ENCODE measurements at regions not wholly inside any gene's neighbourhood (a gene's known extent, or its start where the extent isn't known, plus 50 kb on each side); places are given as distances from the start of the nearest gene placed in this dataset.
"Not testable (repeated sequence)": the region's sequence is repeated elsewhere in the genome, so short reads cannot be mapped to it uniquely, and the experiment has no call there.

- no peaks in the 10 kb centered on the region for H3K4me1 ChIP-seq (ENCODE audit: control insufficient read depth, extremely low read depth, insufficient read depth, low read length)
- H3K79me2 ChIP-seq (ENCODE audit: control insufficient read depth, insufficient read depth, low read length): no peaks in the 10 kb centered on the region
- no peak overlapping the region for H3K4me3 ChIP-seq (replicated peaks in 1 of 4; ENCODE audit: control extremely low read depth in 1 of 4, insufficient read depth in 1 of 4, low read depth in 3 of 4, low read length in 4 of 4)
- H4K20me1 ChIP-seq (ENCODE audit: control insufficient read depth, extremely low read depth, insufficient read depth, low read length): no peaks in the 10 kb centered on the region
- H3K9me3 ChIP-seq (ENCODE audit: control insufficient read depth, insufficient read depth, low read depth, low read length): no peaks in the 10 kb centered on the region
- H3K36me3 ChIP-seq (ENCODE audit: control insufficient read depth, insufficient read depth, low read length): no peaks in the 10 kb centered on the region
- no peak overlapping the region for H3K4me2 ChIP-seq (ENCODE audit: extremely low read depth, insufficient read depth, low read length)
- no peak overlapping the region for H3K9ac ChIP-seq (ENCODE audit: insufficient read depth, low read length)
- no peak overlapping the region for H3K27ac ChIP-seq (ENCODE audit: insufficient read depth, low read length)
- no peaks in the 10 kb centered on the region for H3K27me3 ChIP-seq (ENCODE audit: control insufficient read depth, insufficient read depth, low read length)
- no peak overlapping the region for H2AFZ ChIP-seq (ENCODE audit: low read length)
- peak; percentile 74 to 88 for DNase-seq (ENCODE audit: low read depth in 2 of 2)
- no peak for TF ChIP-seq EZH2 (IDR thresholded peaks at IDR 0.05; ENCODE audit: low read length, missing control alignments)
- TF ChIP-seq CTCF (conservative IDR thresholded peaks at IDR 0.05 in 1 of 2, IDR thresholded peaks at IDR 0.05 in 1 of 2; ENCODE audit: low read depth in 1 of 2, low read length in 2 of 2): no peak
Measured at GRCh38 chr1:214864896-214865688, 217.4 kb upstream of the KCNK2 start.

- not testable (repeated sequence) for H3K36me3 ChIP-seq (ENCODE audit: control insufficient read depth, insufficient read depth, low read length); H4K20me1 ChIP-seq (ENCODE audit: control insufficient read depth, extremely low read depth, insufficient read depth, low read length); DNase-seq (ENCODE audit: low read depth in 2 of 2); H3K9me3 ChIP-seq (ENCODE audit: control insufficient read depth, insufficient read depth, low read depth, low read length); H3K4me3 ChIP-seq (replicated peaks in 1 of 4; ENCODE audit: control extremely low read depth in 1 of 4, insufficient read depth in 1 of 4, low read depth in 3 of 4, low read length in 4 of 4); H3K27ac ChIP-seq (ENCODE audit: insufficient read depth, low read length); H3K9ac ChIP-seq (ENCODE audit: insufficient read depth, low read length); H2AFZ ChIP-seq (ENCODE audit: low read length); H3K79me2 ChIP-seq (ENCODE audit: control insufficient read depth, insufficient read depth, low read length); H3K27me3 ChIP-seq (ENCODE audit: control insufficient read depth, insufficient read depth, low read length); H3K4me1 ChIP-seq (ENCODE audit: control insufficient read depth, extremely low read depth, insufficient read depth, low read length); H3K4me2 ChIP-seq (ENCODE audit: extremely low read depth, insufficient read depth, low read length)
Measured at GRCh38 chr1:214870426-214870825, 212.1 kb upstream of the KCNK2 start.

DNA sequence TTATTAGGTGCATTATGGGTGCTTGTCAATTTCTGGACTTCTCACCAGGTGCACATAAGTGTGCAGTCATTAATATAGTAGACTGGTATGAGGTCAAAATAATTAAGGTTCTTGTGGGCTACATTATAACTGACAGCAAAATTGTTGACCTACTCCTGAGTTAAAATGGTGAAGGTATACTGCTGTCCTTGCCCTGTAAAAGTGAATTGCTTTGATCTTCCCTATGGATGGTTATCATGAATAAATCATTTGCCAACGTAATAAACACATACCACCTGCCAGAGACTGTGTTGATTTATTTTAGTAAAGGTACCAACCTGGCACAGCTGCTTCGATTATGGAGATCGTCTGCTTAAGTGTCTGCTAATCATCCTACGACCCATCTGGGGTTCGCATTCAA, 201.6 kb upstream of the KCNK2 start:
- no peaks in the 10 kb centered on the region for H3K79me2 ChIP-seq (ENCODE audit: control insufficient read depth, insufficient read depth, low read length)
- H3K27me3 ChIP-seq (ENCODE audit: control insufficient read depth, insufficient read depth, low read length): no peaks in the 10 kb centered on the region
- H3K9me3 ChIP-seq (ENCODE audit: control insufficient read depth, insufficient read depth, low read depth, low read length): no peaks in the 10 kb centered on the region
- no peaks in the 10 kb centered on the region for H4K20me1 ChIP-seq (ENCODE audit: control insufficient read depth, extremely low read depth, insufficient read depth, low read length)
- no peak overlapping the region for H3K9ac ChIP-seq (ENCODE audit: insufficient read depth, low read length)
- no peak overlapping the region for H3K27ac ChIP-seq (ENCODE audit: insufficient read depth, low read length)
- no peak for DNase-seq (ENCODE audit: low read depth in 2 of 2)
- TF ChIP-seq CTCF (conservative IDR thresholded peaks at IDR 0.05 in 1 of 2, IDR thresholded peaks at IDR 0.05 in 1 of 2; ENCODE audit: low read depth in 1 of 2, low read length in 2 of 2) (no peak), EZH2 (IDR thresholded peaks at IDR 0.05; ENCODE audit: low read length, missing control alignments) (no peak)
- H2AFZ ChIP-seq (ENCODE audit: low read length): no peak overlapping the region
- H3K36me3 ChIP-seq (ENCODE audit: control insufficient read depth, insufficient read depth, low read length): no peaks in the 10 kb centered on the region
- H3K4me1 ChIP-seq (ENCODE audit: control insufficient read depth, extremely low read depth, insufficient read depth, low read length): no peaks in the 10 kb centered on the region
- no peak overlapping the region for H3K4me2 ChIP-seq (ENCODE audit: extremely low read depth, insufficient read depth, low read length)
- no peak overlapping the region for H3K4me3 ChIP-seq (replicated peaks in 1 of 4; ENCODE audit: control extremely low read depth in 1 of 4, insufficient read depth in 1 of 4, low read depth in 3 of 4, low read length in 4 of 4)
